ENCODE measurements at regions not wholly inside any gene's neighbourhood (a gene's known extent, or its start where the extent isn't known, plus 50 kb on each side); places are given as distances from the start of the nearest gene placed in this dataset.
"Not testable (repeated sequence)": the region's sequence is repeated elsewhere in the genome, so short reads cannot be mapped to it uniquely, and the experiment has no call there.

- DNase-seq, result no peak
Measured at GRCh38 chr6:28659250-28659566, 133.5 kb downstream of the GPX5 start.

- no peak for DNase-seq
Measured at GRCh38 chr6:28661097-28661713, 135.5 kb downstream of the GPX5 start.

- DNase-seq, result no peak
Measured at GRCh38 chr6:28664870-28665396, 139.3 kb downstream of the GPX5 start.

GRCh38 chr6:28673417-28673786 lies 147.7 kb downstream of the GPX5 start:
- DNase-seq, result no peak

- DNase-seq, result peak; percentile 8
Measured at GRCh38 chr6:28673787-28674671, 148.3 kb downstream of the GPX5 start.

GRCh38 chr6:28675600-28675999 lies 149.9 kb downstream of the GPX5 start:
- DNase-seq, result no peak

- no peak for DNase-seq
Measured at GRCh38 chr6:28682542-28682941, 156.9 kb downstream of the GPX5 start.

GRCh38 chr6:28682956-28683685 lies 157.4 kb downstream of the GPX5 start:
- DNase-seq, result not testable (repeated sequence)

GRCh38 chr6:28683945-28684538 lies 158.4 kb downstream of the GPX5 start:
- no peak for DNase-seq

GRCh38 chr6:28685960-28686359 lies 160.3 kb downstream of the GPX5 start:
- not testable (repeated sequence) for DNase-seq

GRCh38 chr6:28686446-28687027 lies 160.9 kb downstream of the GPX5 start:
- not testable (repeated sequence) for DNase-seq

- not testable (repeated sequence) for DNase-seq
Measured at GRCh38 chr6:28687309-28687981, 161.8 kb downstream of the GPX5 start.

GRCh38 chr6:28691991-28692390 lies 166.3 kb downstream of the GPX5 start:
- DNase-seq, result not testable (repeated sequence)

GRCh38 chr6:28693033-28693750 lies 167.5 kb downstream of the GPX5 start:
- no peak for DNase-seq

- no peak for DNase-seq
Measured at GRCh38 chr6:28693751-28694443, 168.2 kb downstream of the GPX5 start.

GRCh38 chr6:28695715-28696114 lies 170.0 kb downstream of the GPX5 start:
- DNase-seq, result no peak

GRCh38 chr6:28696167-28696566 lies 170.5 kb downstream of the GPX5 start:
- no peak for DNase-seq

GRCh38 chr6:28696682-28697081 lies 171.0 kb downstream of the GPX5 start:
- no peak for DNase-seq

GRCh38 chr6:28707387-28708282 lies 182.0 kb downstream of the GPX5 start:
- no peak for DNase-seq

Measured in stimulated activated naive CD4-positive, alpha-beta T cell treated with Interleukin-2 at 50 U/mL for 16 hours (primary cell).